Endodermal cell (in vitro differentiated cells): ENCODE measurements at regions not wholly inside any gene's neighbourhood (a gene's known extent, or its start where the extent isn't known, plus 50 kb on each side); places are given as distances from the start of the nearest gene placed in this dataset.

Source experiments
- DNase-seq: peaks from one replicate; pipeline ENCODE4 v3.0.0-alpha.2; 2017
- H3K27ac ChIP-seq: 2 replicates; pipeline ENCODE4 v1.5.1; 2013; ENCODE audit warnings: mild to moderate bottlenecking, low read depth, low read length, moderate library complexity
- H3K27me3 ChIP-seq: 2 replicates; pipeline ENCODE4 v1.6.1; 2013; ENCODE audit warnings: mild to moderate bottlenecking, low read length, moderate library complexity; ENCODE audit not compliant: insufficient read depth, control insufficient read depth, poor library complexity, severe bottlenecking
- H3K36me3 ChIP-seq: 2 replicates; pipeline ENCODE4 v1.7.0; 2013; ENCODE audit warnings: mild to moderate bottlenecking, low read length, moderate library complexity; ENCODE audit not compliant: control insufficient read depth, insufficient read depth
- H3K4me1 ChIP-seq: one replicate; pipeline ENCODE4 v1.7.0; 2013; ENCODE audit warnings: low read length; ENCODE audit not compliant: control insufficient read depth, insufficient read depth
- H3K4me3 ChIP-seq: 2 replicates; pipeline ENCODE4 v1.5.1; 2013; ENCODE audit warnings: mild to moderate bottlenecking, low read length, moderate library complexity
- H3K9ac ChIP-seq: 2 replicates; pipeline ENCODE4 v1.6.1; 2013; ENCODE audit warnings: mild to moderate bottlenecking, low read length, moderate library complexity; ENCODE audit not compliant: poor library complexity, severe bottlenecking; ENCODE audit errors: extremely low read depth
- H3K9me3 ChIP-seq: 2 replicates; pipeline ENCODE4 v1.6.1; 2013; ENCODE audit warnings: mild to moderate bottlenecking, low read length, moderate library complexity; ENCODE audit not compliant: control insufficient read depth
- H3K27ac Mint-ChIP-seq: 2 replicates; pipeline ENCODE4 v1.8.0; 2020; ENCODE audit warnings: mixed read lengths
- H3K27me3 Mint-ChIP-seq: 2 replicates; pipeline ENCODE4 v1.8.0; 2021; ENCODE audit warnings: mild to moderate bottlenecking, mixed read lengths; ENCODE audit not compliant: insufficient read depth
- H3K36me3 Mint-ChIP-seq: 2 replicates; pipeline ENCODE4 v1.8.0; 2020; ENCODE audit warnings: low read depth, mixed read lengths
- H3K4me1 Mint-ChIP-seq: 2 replicates; pipeline ENCODE4 v1.8.0; 2020; ENCODE audit warnings: mixed read lengths
- H3K4me3 Mint-ChIP-seq: 2 replicates; pipeline ENCODE4 v1.8.0; 2020; ENCODE audit warnings: mild to moderate bottlenecking, moderate library complexity, mixed read lengths
- H3K9me3 Mint-ChIP-seq: 2 replicates; pipeline ENCODE4 v1.8.0; 2020; ENCODE audit warnings: mild to moderate bottlenecking, mixed read lengths
- WGBS, 2 experiments: methylation state at CpG; one replicate each; pipeline versions ENCODE4 v1.1.5 to v1.1.7; 2013; ENCODE audit warnings: missing lambda C conversion rate in 2 of 2, mixed read lengths in 1 of 2; ENCODE audit not compliant: insufficient coverage in 1 of 2, insufficient read length in 1 of 2; 5-methylcytosine and 5-hydroxymethylcytosine counted together
- TF ChIP-seq, protein P1 (sequence below): fragments of 200-600 bp; sonication (generic); conservative IDR thresholded peaks from 2 replicates; pipeline ENCODE4 v1.5.0; 2021; ENCODE audit warnings: antibody characterized with exemption, mild to moderate bottlenecking

DNA sequence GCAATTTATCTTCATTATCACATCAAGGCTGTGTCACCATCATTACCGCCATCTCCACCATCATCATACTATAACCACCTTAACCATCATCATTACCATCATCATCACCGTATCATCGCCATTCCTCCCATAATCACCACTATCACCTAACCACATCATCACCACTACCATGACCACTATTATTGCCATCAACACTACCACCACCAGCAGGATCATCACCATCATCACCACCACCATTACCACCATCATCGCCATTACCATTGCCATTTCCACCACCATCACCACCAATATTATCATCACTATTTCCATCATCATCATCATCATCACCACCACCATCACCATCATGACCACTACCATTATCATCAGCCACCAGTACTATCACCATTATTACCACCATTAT lies 314.4 kb downstream of the CYP26B1 start:
- TF ChIP-seq, protein P1, sequence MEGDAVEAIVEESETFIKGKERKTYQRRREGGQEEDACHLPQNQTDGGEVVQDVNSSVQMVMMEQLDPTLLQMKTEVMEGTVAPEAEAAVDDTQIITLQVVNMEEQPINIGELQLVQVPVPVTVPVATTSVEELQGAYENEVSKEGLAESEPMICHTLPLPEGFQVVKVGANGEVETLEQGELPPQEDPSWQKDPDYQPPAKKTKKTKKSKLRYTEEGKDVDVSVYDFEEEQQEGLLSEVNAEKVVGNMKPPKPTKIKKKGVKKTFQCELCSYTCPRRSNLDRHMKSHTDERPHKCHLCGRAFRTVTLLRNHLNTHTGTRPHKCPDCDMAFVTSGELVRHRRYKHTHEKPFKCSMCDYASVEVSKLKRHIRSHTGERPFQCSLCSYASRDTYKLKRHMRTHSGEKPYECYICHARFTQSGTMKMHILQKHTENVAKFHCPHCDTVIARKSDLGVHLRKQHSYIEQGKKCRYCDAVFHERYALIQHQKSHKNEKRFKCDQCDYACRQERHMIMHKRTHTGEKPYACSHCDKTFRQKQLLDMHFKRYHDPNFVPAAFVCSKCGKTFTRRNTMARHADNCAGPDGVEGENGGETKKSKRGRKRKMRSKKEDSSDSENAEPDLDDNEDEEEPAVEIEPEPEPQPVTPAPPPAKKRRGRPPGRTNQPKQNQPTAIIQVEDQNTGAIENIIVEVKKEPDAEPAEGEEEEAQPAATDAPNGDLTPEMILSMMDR, result no peak
- Mint-ChIP-seq H3K36me3 (no peaks in the 10 kb centered on the region), H3K9me3 (no peaks in the 10 kb centered on the region), H3K4me3 (no peak overlapping the region), H3K4me1 (no peaks in the 10 kb centered on the region), H3K27me3 (peaks cover 2% of the 10 kb centered on the region), H3K27ac (no peak overlapping the region)
- DNase-seq, result no peak
- H3K36me3 ChIP-seq, result no peaks in the 10 kb centered on the region
- H3K27me3 ChIP-seq, result no peaks in the 10 kb centered on the region
- no peak overlapping the region for H3K4me3 ChIP-seq
- no peak overlapping the region for H3K9ac ChIP-seq
- no peaks in the 10 kb centered on the region for H3K4me1 ChIP-seq
- no peaks in the 10 kb centered on the region for H3K9me3 ChIP-seq
- 92 to 96% methylated on average over 4 of the region's 4 CpGs for WGBS, 2 experiments
- no peak overlapping the region for H3K27ac ChIP-seq

DNA sequence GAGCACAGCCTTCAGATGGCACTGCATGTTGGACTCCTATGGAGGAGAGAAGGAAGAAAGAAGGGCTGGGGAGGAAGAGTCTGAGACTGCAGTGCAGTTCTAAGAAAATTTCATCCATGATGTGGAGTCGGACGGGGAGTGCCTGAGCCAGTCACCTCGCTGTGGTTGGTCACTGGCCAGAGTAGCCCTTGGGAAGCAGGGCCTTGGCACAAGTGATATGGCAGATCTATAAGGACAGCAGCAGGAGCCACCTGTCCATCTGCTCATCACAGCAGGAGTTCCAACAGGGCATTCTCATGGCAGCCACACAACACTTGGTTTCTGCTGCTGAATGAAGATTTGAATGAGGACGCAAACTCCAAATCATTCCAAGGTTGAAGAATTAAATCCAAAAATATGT lies 314.8 kb downstream of the CYP26B1 start:
- Histone ChIP-seq H3K9me3 (no peaks in the 10 kb centered on the region), H3K27ac (no peak overlapping the region), H3K4me1 (no peaks in the 10 kb centered on the region), H3K27me3 (no peaks in the 10 kb centered on the region), H3K4me3 (no peak overlapping the region), H3K36me3 (no peaks in the 10 kb centered on the region), H3K9ac (no peak overlapping the region)
- H3K9me3 Mint-ChIP-seq, result no peaks in the 10 kb centered on the region
- DNase-seq, result no peak
- peaks cover 2% of the 10 kb centered on the region for H3K27me3 Mint-ChIP-seq
- 94 to 100% methylated on average over 4 of the region's 4 CpGs for WGBS, 2 experiments
- TF ChIP-seq, protein P1, result no peak
- no peaks in the 10 kb centered on the region for H3K36me3 Mint-ChIP-seq
- H3K27ac Mint-ChIP-seq, result no peak overlapping the region
- H3K4me1 Mint-ChIP-seq, result no peaks in the 10 kb centered on the region
- H3K4me3 Mint-ChIP-seq, result no peak overlapping the region

DNA sequence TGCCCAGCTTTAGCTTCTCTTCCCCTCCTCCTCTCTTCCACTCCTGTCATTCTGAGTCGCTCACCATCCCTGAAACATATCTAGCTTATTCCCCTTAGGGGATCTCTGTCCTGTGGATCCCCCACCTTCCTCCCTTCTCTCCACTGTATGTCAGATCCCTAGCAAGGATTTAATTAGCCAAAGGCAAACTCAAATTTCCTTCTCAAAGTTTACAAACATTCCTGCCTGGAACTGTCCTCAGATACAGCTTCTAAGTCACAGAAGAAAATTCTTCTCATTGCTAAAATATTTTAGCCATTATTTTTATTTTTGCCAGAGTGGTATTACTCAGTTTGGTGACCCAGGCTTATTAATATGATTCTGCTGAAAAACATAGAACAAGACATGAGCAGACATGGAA lies 315.3 kb downstream of the CYP26B1 start:
- H3K4me3 Mint-ChIP-seq, result no peak overlapping the region
- H3K27me3 ChIP-seq, result no peaks in the 10 kb centered on the region
- WGBS, 2 experiments, result 92 to 100% methylated on average over 1 of the region's 1 CpG

More for the DNA sequence above, 315.3 kb downstream of the CYP26B1 start:
- TF ChIP-seq, protein P1, result no peak
- Mint-ChIP-seq H3K27me3 (peaks cover 2% of the 10 kb centered on the region), H3K36me3 (no peaks in the 10 kb centered on the region), H3K27ac (no peak overlapping the region), H3K4me1 (no peaks in the 10 kb centered on the region), H3K9me3 (no peaks in the 10 kb centered on the region)
- H3K36me3 ChIP-seq, result no peaks in the 10 kb centered on the region
- H3K4me3 ChIP-seq, result no peak overlapping the region
- no peak overlapping the region for H3K9ac ChIP-seq
- no peak for DNase-seq
- H3K27ac ChIP-seq, result no peak overlapping the region
- H3K9me3 ChIP-seq, result no peaks in the 10 kb centered on the region
- H3K4me1 ChIP-seq, result no peaks in the 10 kb centered on the region
